ENCODE measurements at regions not wholly inside any gene's neighbourhood (a gene's known extent, or its start where the extent isn't known, plus 50 kb on each side); places are given as distances from the start of the nearest gene placed in this dataset.
"Not testable (repeated sequence)": the region's sequence is repeated elsewhere in the genome, so short reads cannot be mapped to it uniquely, and the experiment has no call there.

GRCh38 chr3:67064105-67064504 lies 66.0 kb downstream of the KBTBD8 start:
- DNase-seq (ENCODE audit: low read depth in 2 of 2): no peak

GRCh38 chr3:67067251-67067650 lies 69.1 kb downstream of the KBTBD8 start:
- no peak for DNase-seq (ENCODE audit: low read depth in 2 of 2)

GRCh38 chr3:67072640-67073039 lies 74.5 kb downstream of the KBTBD8 start:
- DNase-seq (ENCODE audit: low read depth in 2 of 2): not testable (repeated sequence)

GRCh38 chr3:67073812-67074211 lies 75.7 kb downstream of the KBTBD8 start:
- DNase-seq (ENCODE audit: low read depth in 2 of 2): no peak

GRCh38 chr3:67075295-67075694 lies 77.2 kb downstream of the KBTBD8 start:
- DNase-seq (ENCODE audit: low read depth in 2 of 2): no peak

- DNase-seq (ENCODE audit: low read depth in 2 of 2): no peak
Measured at GRCh38 chr3:67076607-67077006, 78.5 kb downstream of the KBTBD8 start.

GRCh38 chr3:67077656-67078055 lies 79.5 kb downstream of the KBTBD8 start:
- DNase-seq (ENCODE audit: low read depth in 2 of 2): no peak

- no peak for DNase-seq (ENCODE audit: low read depth in 2 of 2)
Measured at GRCh38 chr3:67082533-67083024, 84.5 kb downstream of the KBTBD8 start.

GRCh38 chr3:67083277-67083676 lies 85.2 kb downstream of the KBTBD8 start:
- peak; percentile 4 to 11 for DNase-seq (ENCODE audit: low read depth in 2 of 2)

GRCh38 chr3:67087788-67088187 lies 89.7 kb downstream of the KBTBD8 start:
- no peak for DNase-seq (ENCODE audit: low read depth in 2 of 2)

GRCh38 chr3:67090474-67090873 lies 92.4 kb downstream of the KBTBD8 start:
- no peak for DNase-seq (ENCODE audit: low read depth in 2 of 2)

GRCh38 chr3:67093305-67093704 lies 95.2 kb downstream of the KBTBD8 start:
- no peak for DNase-seq (ENCODE audit: low read depth in 2 of 2)

- DNase-seq (ENCODE audit: low read depth in 2 of 2): no peak
Measured at GRCh38 chr3:67094167-67094566, 96.1 kb downstream of the KBTBD8 start.

- no peak for DNase-seq (ENCODE audit: low read depth in 2 of 2)
Measured at GRCh38 chr3:67094774-67095173, 96.7 kb downstream of the KBTBD8 start.

- DNase-seq (ENCODE audit: low read depth in 2 of 2): no peak
Measured at GRCh38 chr3:67104388-67104787, 106.3 kb downstream of the KBTBD8 start.

- no peak for DNase-seq (ENCODE audit: low read depth in 2 of 2)
Measured at GRCh38 chr3:67106874-67107273, 108.8 kb downstream of the KBTBD8 start.

GRCh38 chr3:67109651-67110204 lies 111.6 kb downstream of the KBTBD8 start:
- DNase-seq (ENCODE audit: low read depth in 2 of 2): no peak

- DNase-seq (ENCODE audit: low read depth in 2 of 2): peak; percentile 41 to 65
Measured at GRCh38 chr3:67113802-67114407, 115.8 kb downstream of the KBTBD8 start.

GRCh38 chr3:67118122-67118521 lies 120.0 kb downstream of the KBTBD8 start:
- DNase-seq (ENCODE audit: low read depth in 2 of 2): no peak

- no peak for DNase-seq (ENCODE audit: low read depth in 2 of 2)
Measured at GRCh38 chr3:67118635-67119034, 120.5 kb downstream of the KBTBD8 start.

GRCh38 chr3:67123914-67124313 lies 125.8 kb downstream of the KBTBD8 start:
- no peak for DNase-seq (ENCODE audit: low read depth in 2 of 2)

- DNase-seq (ENCODE audit: low read depth in 2 of 2): no peak
Measured at GRCh38 chr3:67127254-67127653, 129.1 kb downstream of the KBTBD8 start.

- no peak for DNase-seq (ENCODE audit: low read depth in 2 of 2)
Measured at GRCh38 chr3:67142432-67142831, 144.3 kb downstream of the KBTBD8 start.

- no peak for DNase-seq (ENCODE audit: low read depth in 2 of 2)
Measured at GRCh38 chr3:67145738-67146137, 147.6 kb downstream of the KBTBD8 start.
